OCI-LY1 (cell line): ENCODE measurements at regions not wholly inside any gene's neighbourhood (a gene's known extent, or its start where the extent isn't known, plus 50 kb on each side); places are given as distances from the start of the nearest gene placed in this dataset.

ENCODE experiments used
- H2AFZ ChIP-seq: fragments of 200-600 bp; sonication (generic), shearing (Covaris generic); 2 replicates; pipeline ENCODE4 v1.6.0; 2014; ENCODE audit warnings: antibody characterized with exemption, mild to moderate bottlenecking, low read length
- H3F3A ChIP-seq: fragments of 200-600 bp; sonication (generic), shearing (Covaris generic); 2 replicates; pipeline ENCODE4 v1.6.0; 2014; ENCODE audit warnings: mild to moderate bottlenecking, antibody characterized with exemption, low read length, moderate library complexity; ENCODE audit not compliant: insufficient read depth
- H3K27ac ChIP-seq: fragments of 200-600 bp; sonication (generic); 2 replicates; pipeline ENCODE4 v1.5.1; 2014; ENCODE audit warnings: low read length, mixed run types, mild to moderate bottlenecking, low read depth; ENCODE audit not compliant: poor library complexity, severe bottlenecking
- H3K27me3 ChIP-seq: fragments of 200-600 bp; sonication (generic); 2 replicates; pipeline ENCODE4 v1.6.0; 2014; ENCODE audit warnings: antibody characterized with exemption, mild to moderate bottlenecking, low read length, moderate library complexity; ENCODE audit not compliant: insufficient read depth
- H3K36me3 ChIP-seq: fragments of 200-600 bp; sonication (generic); 2 replicates; pipeline ENCODE4 v1.6.1; 2014; ENCODE audit warnings: mild to moderate bottlenecking, antibody characterized with exemption, low read length, moderate library complexity, mixed read lengths; ENCODE audit not compliant: insufficient read depth
- H3K4me1 ChIP-seq: fragments of 200-600 bp; sonication (generic); 2 replicates; pipeline ENCODE4 v1.5.1; 2014; ENCODE audit warnings: mild to moderate bottlenecking, low read length, moderate library complexity; ENCODE audit not compliant: insufficient read depth, severe bottlenecking
- H3K4me2 ChIP-seq: fragments of 200-600 bp; sonication (generic), shearing (Covaris generic); 2 replicates; pipeline ENCODE4 v1.6.1; 2014; ENCODE audit warnings: low read length
- H3K4me3 ChIP-seq: fragments of 200-600 bp; sonication (generic); 2 replicates; pipeline ENCODE4 v1.5.1; 2014; ENCODE audit warnings: low read length, low read depth, mild to moderate bottlenecking, mixed read lengths; ENCODE audit not compliant: poor library complexity, severe bottlenecking
- H3K79me2 ChIP-seq: fragments of 200-600 bp; shearing (Covaris generic); 2 replicates; pipeline ENCODE4 v1.6.1; 2016; ENCODE audit warnings: mixed run types, low read length, mixed read lengths; ENCODE audit not compliant: insufficient read depth
- H3K9ac ChIP-seq: fragments of 200-600 bp; sonication (generic), shearing (Covaris generic); 2 replicates; pipeline ENCODE4 v1.6.1; 2014; ENCODE audit warnings: mild to moderate bottlenecking, low read length, mixed read lengths
- H3K9me2 ChIP-seq: fragments of 200-600 bp; sonication (generic), shearing (Covaris generic); 2 replicates; pipeline ENCODE4 v1.6.1; 2014; ENCODE audit warnings: low read depth, mild to moderate bottlenecking, low read length, mixed read lengths
- H3K9me3 ChIP-seq: fragments of 200-600 bp; shearing (Covaris generic); 2 replicates; pipeline ENCODE4 v1.6.1; 2014; ENCODE audit warnings: low read length, mixed read lengths
- H4K20me1 ChIP-seq: fragments of 200-600 bp; sonication (generic), shearing (Covaris generic); 2 replicates; pipeline ENCODE4 v1.6.0; 2016; ENCODE audit warnings: mild to moderate bottlenecking, low read length; ENCODE audit not compliant: insufficient read depth
- EZH2 ChIP-seq: fragments of 200-600 bp; sonication (generic), shearing (Covaris generic); IDR thresholded peaks from 2 replicates; pipeline ENCODE4 v1.8.0; 2017; ENCODE audit warnings: borderline replicate concordance, mixed run types, mild to moderate bottlenecking, antibody characterized with exemption, low read length, moderate library complexity, mixed read lengths
- TF ChIP-seq, protein P1 (sequence below): fragments of 200-600 bp; sonication (generic), shearing (Covaris generic); IDR thresholded peaks from 2 replicates; pipeline ENCODE4 v1.5.1; 2017; ENCODE audit warnings: mild to moderate bottlenecking, antibody characterized with exemption, low read length, moderate library complexity, mixed read lengths

GRCh38 chrX:131789664-131790063 is 233.4 kb upstream of the STK26 start:
- no peaks in the 10 kb centered on the region for H4K20me1 ChIP-seq
- no peaks in the 10 kb centered on the region for H3K79me2 ChIP-seq
- H3K27me3 ChIP-seq, result no peaks in the 10 kb centered on the region
- no peaks in the 10 kb centered on the region for H3K36me3 ChIP-seq
- no peak overlapping the region for H3K4me2 ChIP-seq
- H3K9ac ChIP-seq, result no peak overlapping the region
- no peak overlapping the region for H3K4me3 ChIP-seq
- H3K4me1 ChIP-seq, result peaks cover 27% of the 10 kb centered on the region
- no peak overlapping the region for H3K27ac ChIP-seq
- H3K9me3 ChIP-seq, result no peaks in the 10 kb centered on the region
- H2AFZ ChIP-seq, result no peak overlapping the region
- H3F3A ChIP-seq, result no peaks in the 10 kb centered on the region
- H3K9me2 ChIP-seq, result no peaks in the 10 kb centered on the region
- TF ChIP-seq EZH2, result no peak

DNA sequence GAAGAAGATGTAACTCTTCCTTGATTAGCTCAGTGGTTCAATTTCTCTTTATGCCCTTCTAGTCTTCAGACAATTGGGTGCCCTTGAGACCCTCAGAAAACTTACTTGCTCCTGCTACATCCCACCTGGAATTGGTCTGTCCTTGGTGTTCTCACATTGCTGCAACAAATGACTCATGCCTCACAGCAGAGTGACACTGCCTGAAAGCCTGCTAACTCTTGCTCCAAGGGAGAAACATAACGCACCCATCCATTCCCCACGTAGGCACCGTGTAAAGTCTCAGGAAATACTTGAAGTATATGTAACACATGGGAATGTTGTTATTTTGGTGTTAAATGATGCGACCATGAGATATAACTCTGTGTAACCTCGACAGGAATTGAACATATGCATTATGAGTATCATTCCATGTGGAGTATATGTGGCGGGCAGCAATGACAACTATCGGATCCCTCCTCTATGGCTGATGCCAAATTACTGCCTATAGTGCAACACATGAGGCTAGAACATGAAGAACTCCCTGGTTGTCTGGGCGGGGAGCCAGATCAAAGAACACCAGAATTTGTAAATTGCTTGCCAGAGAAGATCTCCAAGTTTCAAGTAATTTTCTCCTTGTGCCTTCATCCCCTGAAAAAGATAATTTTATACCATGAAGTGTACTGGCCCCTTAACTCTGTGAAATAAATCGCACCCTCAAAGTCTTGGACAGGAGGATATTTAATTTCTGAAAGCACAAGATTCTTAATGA is 231.3 kb upstream of the STK26 start:
- peak overlapping the region; percentile 71 for H3K27ac ChIP-seq
- no peaks in the 10 kb centered on the region for H3K79me2 ChIP-seq
- H3K9ac ChIP-seq, result peak overlapping the region; percentile 70
- H3K9me2 ChIP-seq, result no peaks in the 10 kb centered on the region
- H3K4me3 ChIP-seq, result peak overlapping the region; percentile 59
- H3K4me1 ChIP-seq, result peaks cover 27% of the 10 kb centered on the region
- H2AFZ ChIP-seq, result peak overlapping the region; percentile 74; the same call in 1 of the 2 replicates
- no peak for TF ChIP-seq EZH2
- TF ChIP-seq, protein P1, sequence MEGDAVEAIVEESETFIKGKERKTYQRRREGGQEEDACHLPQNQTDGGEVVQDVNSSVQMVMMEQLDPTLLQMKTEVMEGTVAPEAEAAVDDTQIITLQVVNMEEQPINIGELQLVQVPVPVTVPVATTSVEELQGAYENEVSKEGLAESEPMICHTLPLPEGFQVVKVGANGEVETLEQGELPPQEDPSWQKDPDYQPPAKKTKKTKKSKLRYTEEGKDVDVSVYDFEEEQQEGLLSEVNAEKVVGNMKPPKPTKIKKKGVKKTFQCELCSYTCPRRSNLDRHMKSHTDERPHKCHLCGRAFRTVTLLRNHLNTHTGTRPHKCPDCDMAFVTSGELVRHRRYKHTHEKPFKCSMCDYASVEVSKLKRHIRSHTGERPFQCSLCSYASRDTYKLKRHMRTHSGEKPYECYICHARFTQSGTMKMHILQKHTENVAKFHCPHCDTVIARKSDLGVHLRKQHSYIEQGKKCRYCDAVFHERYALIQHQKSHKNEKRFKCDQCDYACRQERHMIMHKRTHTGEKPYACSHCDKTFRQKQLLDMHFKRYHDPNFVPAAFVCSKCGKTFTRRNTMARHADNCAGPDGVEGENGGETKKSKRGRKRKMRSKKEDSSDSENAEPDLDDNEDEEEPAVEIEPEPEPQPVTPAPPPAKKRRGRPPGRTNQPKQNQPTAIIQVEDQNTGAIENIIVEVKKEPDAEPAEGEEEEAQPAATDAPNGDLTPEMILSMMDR, result no peak
- H3F3A ChIP-seq, result no peaks in the 10 kb centered on the region
- peak overlapping the region; percentile 78 for H3K4me2 ChIP-seq
- H3K36me3 ChIP-seq, result no peaks in the 10 kb centered on the region
- no peaks in the 10 kb centered on the region for H3K27me3 ChIP-seq
- H3K9me3 ChIP-seq, result no peaks in the 10 kb centered on the region
- H4K20me1 ChIP-seq, result no peaks in the 10 kb centered on the region

DNA sequence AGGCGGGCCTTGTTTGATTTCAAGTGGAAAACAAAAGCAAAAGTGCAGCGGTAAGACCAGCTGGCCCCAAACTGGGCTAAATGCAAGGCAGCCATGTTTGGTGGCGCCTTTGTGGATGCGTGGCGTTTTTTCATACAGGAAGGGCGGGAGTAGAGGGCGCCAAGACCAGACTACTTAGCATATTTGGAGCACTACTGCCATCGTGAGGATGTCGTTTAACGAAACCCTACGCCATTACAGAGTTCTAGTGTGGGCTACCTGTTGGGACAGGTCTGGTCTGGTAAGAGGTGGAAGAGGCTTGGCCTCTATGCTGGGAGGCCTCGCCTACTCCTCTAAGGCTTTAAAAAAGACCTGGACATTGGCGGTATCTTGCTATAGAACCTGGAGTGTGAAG is 230.7 kb upstream of the STK26 start:
- peak overlapping the region; percentile 70 for H3K9ac ChIP-seq
- H3K36me3 ChIP-seq, result no peaks in the 10 kb centered on the region
- peak overlapping the region; percentile 90 for H3K27ac ChIP-seq
- no peaks in the 10 kb centered on the region for H3K9me3 ChIP-seq
- H3K79me2 ChIP-seq, result no peaks in the 10 kb centered on the region
- H2AFZ ChIP-seq, result no peak overlapping the region; the same call in 1 of the 2 replicates
- TF ChIP-seq EZH2, result no peak
- TF ChIP-seq, protein P1, result peak; percentile 47
- no peaks in the 10 kb centered on the region for H3F3A ChIP-seq
- peaks cover 27% of the 10 kb centered on the region for H3K4me1 ChIP-seq
- H3K4me2 ChIP-seq, result peak overlapping the region; percentile 78
- peak overlapping the region; percentile 59 for H3K4me3 ChIP-seq
- no peaks in the 10 kb centered on the region for H4K20me1 ChIP-seq
- no peaks in the 10 kb centered on the region for H3K27me3 ChIP-seq
- no peaks in the 10 kb centered on the region for H3K9me2 ChIP-seq
